Chondrocyte (in vitro differentiated cells): ENCODE measurements at regions not wholly inside any gene's neighbourhood (a gene's known extent, or its start where the extent isn't known, plus 50 kb on each side); places are given as distances from the start of the nearest gene placed in this dataset.
"Not testable (repeated sequence)": the region's sequence is repeated elsewhere in the genome, so short reads cannot be mapped to it uniquely, and the experiment has no call there.

Experiments used
- DNase-seq: peaks from one replicate; pipeline ENCODE4 v3.0.0; 2021; ENCODE audit warnings: mixed read lengths, low spot score
- H3K27ac Mint-ChIP-seq: one replicate; pipeline ENCODE4 v1.8.0; 2021; ENCODE audit warnings: mild to moderate bottlenecking, moderate library complexity, mixed read lengths; ENCODE audit not compliant: unreplicated experiment
- H3K27me3 Mint-ChIP-seq: 2 replicates; pipeline ENCODE4 v1.8.0; 2021; ENCODE audit warnings: low read depth, mixed read lengths
- H3K36me3 Mint-ChIP-seq: 2 replicates; pipeline ENCODE4 v1.8.0; 2021; ENCODE audit warnings: low read depth, mixed read lengths
- H3K4me1 Mint-ChIP-seq: 2 replicates; pipeline ENCODE4 v1.8.0; 2021; ENCODE audit warnings: low read depth, mild to moderate bottlenecking, mixed read lengths
- H3K4me3 Mint-ChIP-seq: one replicate; pipeline ENCODE4 v1.8.0; 2021; ENCODE audit warnings: mild to moderate bottlenecking, moderate library complexity, mixed read lengths; ENCODE audit not compliant: unreplicated experiment
- H3K9me3 Mint-ChIP-seq: 2 replicates; pipeline ENCODE4 v1.8.0; 2021; ENCODE audit warnings: low read depth, mixed read lengths
- TF ChIP-seq, protein P1 (sequence below): fragments of 200-600 bp; sonication (generic); IDR thresholded peaks from 2 replicates; pipeline ENCODE4 v1.5.0; 2021; ENCODE audit warnings: antibody characterized with exemption, mild to moderate bottlenecking, moderate library complexity

- H3K27me3 Mint-ChIP-seq, result peaks cover 5% of the 10 kb centered on the region
- H3K27ac Mint-ChIP-seq, result no peak overlapping the region
- peaks cover 11% of the 10 kb centered on the region for H3K4me1 Mint-ChIP-seq
Measured at GRCh38 chr6:160881148-160881808, 110.3 kb upstream of the MAP3K4 start.

GRCh38 chr6:160882006-160882405 is 109.6 kb upstream of the MAP3K4 start:
- Mint-ChIP-seq H3K36me3 (peaks cover 3% of the 10 kb centered on the region), H3K4me1 (peaks cover 11% of the 10 kb centered on the region), H3K27ac (no peak overlapping the region), H3K27me3 (peaks cover 2% of the 10 kb centered on the region), H3K9me3 (no peaks in the 10 kb centered on the region), H3K4me3 (no peak overlapping the region)
- TF ChIP-seq, protein P1, sequence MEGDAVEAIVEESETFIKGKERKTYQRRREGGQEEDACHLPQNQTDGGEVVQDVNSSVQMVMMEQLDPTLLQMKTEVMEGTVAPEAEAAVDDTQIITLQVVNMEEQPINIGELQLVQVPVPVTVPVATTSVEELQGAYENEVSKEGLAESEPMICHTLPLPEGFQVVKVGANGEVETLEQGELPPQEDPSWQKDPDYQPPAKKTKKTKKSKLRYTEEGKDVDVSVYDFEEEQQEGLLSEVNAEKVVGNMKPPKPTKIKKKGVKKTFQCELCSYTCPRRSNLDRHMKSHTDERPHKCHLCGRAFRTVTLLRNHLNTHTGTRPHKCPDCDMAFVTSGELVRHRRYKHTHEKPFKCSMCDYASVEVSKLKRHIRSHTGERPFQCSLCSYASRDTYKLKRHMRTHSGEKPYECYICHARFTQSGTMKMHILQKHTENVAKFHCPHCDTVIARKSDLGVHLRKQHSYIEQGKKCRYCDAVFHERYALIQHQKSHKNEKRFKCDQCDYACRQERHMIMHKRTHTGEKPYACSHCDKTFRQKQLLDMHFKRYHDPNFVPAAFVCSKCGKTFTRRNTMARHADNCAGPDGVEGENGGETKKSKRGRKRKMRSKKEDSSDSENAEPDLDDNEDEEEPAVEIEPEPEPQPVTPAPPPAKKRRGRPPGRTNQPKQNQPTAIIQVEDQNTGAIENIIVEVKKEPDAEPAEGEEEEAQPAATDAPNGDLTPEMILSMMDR, result no peak
- DNase-seq, result no peak

More at GRCh38 chr6:160881148-160881808, 110.3 kb upstream of the MAP3K4 start:
- DNase-seq, result no peak
- Mint-ChIP-seq H3K9me3 (no peaks in the 10 kb centered on the region), H3K4me3 (no peak overlapping the region), H3K36me3 (peaks cover 3% of the 10 kb centered on the region)
- TF ChIP-seq, protein P1, result no peak

- DNase-seq, result no peak
- Mint-ChIP-seq H3K4me1 (peaks cover 11% of the 10 kb centered on the region), H3K9me3 (peaks cover 2% of the 10 kb centered on the region), H3K36me3 (peaks cover 3% of the 10 kb centered on the region), H3K27me3 (peaks cover 2% of the 10 kb centered on the region), H3K4me3 (no peak overlapping the region), H3K27ac (no peak overlapping the region)
- TF ChIP-seq, protein P1, result no peak
Measured at GRCh38 chr6:160882791-160883279, 108.7 kb upstream of the MAP3K4 start.

GRCh38 chr6:160883560-160883959 is 108.0 kb upstream of the MAP3K4 start:
- Mint-ChIP-seq H3K4me1 (peaks cover 15% of the 10 kb centered on the region), H3K27ac (no peak overlapping the region), H3K4me3 (no peak overlapping the region), H3K9me3 (peaks cover 2% of the 10 kb centered on the region), H3K27me3 (peaks cover 2% of the 10 kb centered on the region), H3K36me3 (peaks cover 1% of the 10 kb centered on the region)
- TF ChIP-seq, protein P1, result no peak
- DNase-seq, result no peak

- H3K4me1 Mint-ChIP-seq, result peaks cover 17% of the 10 kb centered on the region
- peaks cover 2% of the 10 kb centered on the region for H3K9me3 Mint-ChIP-seq
- no peak overlapping the region for H3K27ac Mint-ChIP-seq
- DNase-seq, result no peak
- peaks cover 1% of the 10 kb centered on the region for H3K36me3 Mint-ChIP-seq
- no peak overlapping the region for H3K4me3 Mint-ChIP-seq
- peaks cover 2% of the 10 kb centered on the region for H3K27me3 Mint-ChIP-seq
- TF ChIP-seq, protein P1, result no peak
Measured at GRCh38 chr6:160883999-160884398, 107.6 kb upstream of the MAP3K4 start.

DNA sequence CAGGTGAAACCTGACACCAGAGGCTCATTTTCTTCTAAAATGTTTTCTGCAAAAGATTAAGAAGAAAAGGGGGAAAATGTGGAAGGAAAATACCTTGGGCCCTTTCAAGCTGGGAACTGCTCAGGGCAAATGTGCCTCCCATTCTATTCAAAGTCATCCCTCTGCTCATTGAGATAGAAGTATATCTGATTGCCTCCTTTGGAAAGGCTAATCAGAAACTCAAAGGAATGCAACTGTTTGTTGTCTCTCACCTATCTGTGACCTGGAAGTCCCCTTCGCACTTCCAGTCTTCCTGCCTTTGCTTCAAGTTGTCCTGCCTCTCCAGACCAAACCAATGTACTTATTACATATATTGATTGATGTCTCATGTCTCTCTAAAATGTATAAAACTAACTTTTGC is 102.4 kb upstream of the MAP3K4 start:
- not testable (repeated sequence) for H3K9me3 Mint-ChIP-seq, H3K27me3 Mint-ChIP-seq, DNase-seq, H3K36me3 Mint-ChIP-seq, H3K27ac Mint-ChIP-seq, H3K4me3 Mint-ChIP-seq
- H3K4me1 Mint-ChIP-seq, result peaks cover 24% of the 10 kb centered on the region
